Mammary epithelial cell (primary cell): ENCODE measurements at regions not wholly inside any gene's neighbourhood (a gene's known extent, or its start where the extent isn't known, plus 50 kb on each side); places are given as distances from the start of the nearest gene placed in this dataset.

Experiments
- CTCF ChIP-seq, 2 donors: IDR thresholded peaks in 1 of 2; conservative IDR thresholded peaks in 1 of 2; 2 replicates each; pipeline ENCODE4 v1.5.1; 2011 to 2012; ENCODE audit warnings: inconsistent platforms in 2 of 2, low read length in 2 of 2, mild to moderate bottlenecking in 2 of 2, control low read depth in 1 of 2, low read depth in 1 of 2; ENCODE audit not compliant: insufficient read depth in 1 of 2; ENCODE audit errors: extremely low read depth in 1 of 2
- EZH2 ChIP-seq: IDR thresholded peaks from 2 replicates; pipeline ENCODE4 v1.6.1; 2012; ENCODE audit warnings: low read length, inconsistent platforms, borderline replicate concordance

GRCh38 chrX:39605866-39606265 lies 491.9 kb downstream of the BCOR start:
- TF ChIP-seq CTCF (conservative IDR thresholded peaks at IDR 0.05 in 1 of 2, IDR thresholded peaks at IDR 0.05 in 1 of 2; ENCODE audit: extremely low read depth in 1 of 2, insufficient read depth in 1 of 2, low read depth in 1 of 2, low read length in 2 of 2) (no peak), EZH2 (no peak)
